CD14-positive monocyte (primary cell): ENCODE measurements at regions not wholly inside any gene's neighbourhood (a gene's known extent, or its start where the extent isn't known, plus 50 kb on each side); places are given as distances from the start of the nearest gene placed in this dataset.

Experiments
- DNase-seq, 3 donors: peaks; one replicate each; pipeline ENCODE4 v3.0.0-alpha.2; 2011 to 2022
- H2AFZ ChIP-seq: 2 replicates; pipeline ENCODE4 v1.6.0; 2012; ENCODE audit warnings: mild to moderate bottlenecking, low read depth, low read length, inconsistent platforms; ENCODE audit not compliant: insufficient read depth, poor library complexity, severe bottlenecking
- H3K27ac ChIP-seq, 2 donors: 1 replicate in 1 of 2; 2 replicates in 1 of 2; pipeline ENCODE4 v1.5.1; 2012 to 2013; ENCODE audit warnings: low read length in 2 of 2, control low read depth in 1 of 2, inconsistent platforms in 1 of 2, low read depth in 1 of 2, mild to moderate bottlenecking in 1 of 2
- H3K27me3 ChIP-seq, 2 donors: one replicate each; pipeline versions ENCODE4 v1.6.0 to v1.6.1; 2011 to 2013; ENCODE audit warnings: low read length in 2 of 2; ENCODE audit not compliant: control insufficient read depth in 2 of 2, insufficient read depth in 2 of 2
- H3K36me3 ChIP-seq, 2 donors: replicated peaks in 1 of 2; 1 replicate in 1 of 2; 2 replicates in 1 of 2; pipeline versions ENCODE4 v1.5.1 to v1.6.1; 2012 to 2013; ENCODE audit warnings: low read length in 2 of 2, control low read depth in 1 of 2, inconsistent platforms in 1 of 2, mild to moderate bottlenecking in 1 of 2; ENCODE audit not compliant: insufficient read depth in 2 of 2, control insufficient read depth in 1 of 2
- H3K4me1 ChIP-seq, 2 donors: 1 replicate in 1 of 2; 2 replicates in 1 of 2; pipeline versions ENCODE4 v1.5.1 to v1.6.1; 2012 to 2013; ENCODE audit warnings: low read length in 2 of 2, control low read depth in 1 of 2, inconsistent platforms in 1 of 2, mild to moderate bottlenecking in 1 of 2, moderate library complexity in 1 of 2; ENCODE audit not compliant: insufficient read depth in 2 of 2, control insufficient read depth in 1 of 2
- H3K4me2 ChIP-seq: replicated peaks from 2 replicates; pipeline ENCODE3; 2012; ENCODE audit warnings: low read length, moderate library complexity, mild to moderate bottlenecking; ENCODE audit not compliant: poor library complexity, severe bottlenecking; ENCODE audit errors: extremely low read depth
- H3K4me3 ChIP-seq, 3 experiments: fragments of 200-600 bp in 1 of 3; sonication (generic) in 1 of 3; replicated peaks in 1 of 3; 1 replicate in 2 of 3; 2 replicates in 1 of 3; pipeline ENCODE4 v1.5.1; 2011 to 2013; ENCODE audit warnings: low read length in 3 of 3, mild to moderate bottlenecking in 3 of 3, control low read depth in 2 of 3, low read depth in 2 of 3, inconsistent platforms in 1 of 3, moderate library complexity in 1 of 3
- H3K79me2 ChIP-seq: 2 replicates; pipeline ENCODE4 v1.6.0; 2012; ENCODE audit warnings: mild to moderate bottlenecking, control low read depth, inconsistent platforms, low read length, moderate library complexity; ENCODE audit not compliant: insufficient read depth
- H3K9ac ChIP-seq: 2 replicates; pipeline ENCODE4 v1.6.0; 2017; ENCODE audit warnings: low read length, mild to moderate bottlenecking; ENCODE audit not compliant: insufficient read depth, poor library complexity, severe bottlenecking
- H3K9me3 ChIP-seq, 2 donors: replicated peaks in 1 of 2; 1 replicate in 1 of 2; 2 replicates in 1 of 2; pipeline versions ENCODE4 v1.5.1 to v1.6.1; 2012 to 2013; ENCODE audit warnings: low read length in 2 of 2, control low read depth in 1 of 2; ENCODE audit not compliant: control insufficient read depth in 1 of 2, insufficient read depth in 1 of 2
- H4K20me1 ChIP-seq: 2 replicates; pipeline ENCODE4 v1.6.0; 2012; ENCODE audit warnings: mild to moderate bottlenecking, low read length, control low read depth, moderate library complexity; ENCODE audit not compliant: insufficient read depth
- H3K27ac Mint-ChIP-seq, 7 donors: one replicate each; pipeline ENCODE4 v1.8.0; 2020; ENCODE audit warnings: mild to moderate bottlenecking in 7 of 7, mixed read lengths in 7 of 7, moderate library complexity in 6 of 7, inconsistent platforms in 2 of 7
- H3K27me3 Mint-ChIP-seq, 3 donors: one replicate each; pipeline ENCODE4 v1.8.0; 2021 to 2022; ENCODE audit warnings: low read depth in 3 of 3, mild to moderate bottlenecking in 3 of 3, mixed read lengths in 3 of 3, moderate library complexity in 3 of 3, inconsistent platforms in 1 of 3
- H3K36me3 Mint-ChIP-seq, 2 donors: one replicate each; pipeline ENCODE4 v1.8.0; 2020; ENCODE audit warnings: mixed read lengths in 2 of 2, inconsistent platforms in 1 of 2, mild to moderate bottlenecking in 1 of 2
- H3K4me1 Mint-ChIP-seq: one replicate; pipeline ENCODE4 v1.8.0; 2020; ENCODE audit warnings: mild to moderate bottlenecking, mixed read lengths
- H3K4me3 Mint-ChIP-seq, 2 donors: one replicate each; pipeline ENCODE4 v1.8.0; 2020; ENCODE audit warnings: mild to moderate bottlenecking in 2 of 2, mixed read lengths in 2 of 2, moderate library complexity in 1 of 2
- H3K9me3 Mint-ChIP-seq, 7 donors: one replicate each; pipeline ENCODE4 v1.8.0; 2020 to 2022; ENCODE audit warnings: mixed read lengths in 7 of 7, mild to moderate bottlenecking in 6 of 7, moderate library complexity in 6 of 7, inconsistent platforms in 2 of 7
- WGBS: methylation state at CpG from one replicate; pipeline ENCODE4 v1.1.5; 2013; ENCODE audit warnings: missing lambda C conversion rate; ENCODE audit not compliant: insufficient coverage; 5-methylcytosine and 5-hydroxymethylcytosine counted together
- intact Hi-C, 2 donors: fragments of 100-400 bp; cut with micrococcal nuclease; formaldehyde crosslinking; loops; one replicate each; pipeline versions ENCODE4 v1.15.0 to v1.15.1; 2023
- TF ChIP-seq, protein P1 (sequence below): fragments of 200-600 bp; IDR thresholded peaks from one replicate; pipeline ENCODE4 v1.8.0; 2022; ENCODE audit warnings: antibody characterized with exemption, mild to moderate bottlenecking

DNA sequence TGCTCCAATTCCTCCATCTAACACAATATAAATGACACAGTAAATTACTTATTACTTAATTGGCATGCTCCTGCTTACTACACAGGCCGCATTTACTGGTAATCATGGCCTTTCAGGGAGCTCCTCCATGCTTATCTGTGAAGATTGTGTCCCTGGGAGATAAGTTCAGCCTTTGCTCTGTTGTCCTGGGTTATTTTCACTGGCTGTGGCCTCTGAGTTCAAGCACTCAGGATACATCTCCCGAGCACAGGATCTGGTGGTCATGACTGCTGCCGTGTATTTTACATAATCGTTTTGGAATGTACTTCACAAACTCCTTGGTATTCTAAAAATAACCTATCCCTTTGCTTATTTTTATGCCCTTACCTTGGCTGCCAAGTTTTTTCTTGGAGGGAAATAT lies 215.7 kb downstream of the ICE1 start:
- intact Hi-C loops = no loop called here
- Histone ChIP-seq H3K36me3 (no peaks in the 10 kb centered on the region), H3K9ac (no peak overlapping the region), H3K4me2 (no peak overlapping the region), H3K79me2 (no peaks in the 10 kb centered on the region), H3K4me1 (no peaks in the 10 kb centered on the region), H3K4me3 (no peak overlapping the region), H3K9me3 (peaks cover 0 to 4% of the 10 kb centered on the region in 2 donors), H4K20me1 (no peaks in the 10 kb centered on the region), H3K27ac (no peak overlapping the region), H2AFZ (no peak overlapping the region), H3K27me3 (no peaks in the 10 kb centered on the region)
- peaks cover 0 to 17% (median 3%) of the 10 kb centered on the region in 7 donors for H3K9me3 Mint-ChIP-seq
- no peak overlapping the region for H3K4me3 Mint-ChIP-seq
- no peak overlapping the region for H3K27ac Mint-ChIP-seq
- no peak for DNase-seq
- TF ChIP-seq, protein P1, sequence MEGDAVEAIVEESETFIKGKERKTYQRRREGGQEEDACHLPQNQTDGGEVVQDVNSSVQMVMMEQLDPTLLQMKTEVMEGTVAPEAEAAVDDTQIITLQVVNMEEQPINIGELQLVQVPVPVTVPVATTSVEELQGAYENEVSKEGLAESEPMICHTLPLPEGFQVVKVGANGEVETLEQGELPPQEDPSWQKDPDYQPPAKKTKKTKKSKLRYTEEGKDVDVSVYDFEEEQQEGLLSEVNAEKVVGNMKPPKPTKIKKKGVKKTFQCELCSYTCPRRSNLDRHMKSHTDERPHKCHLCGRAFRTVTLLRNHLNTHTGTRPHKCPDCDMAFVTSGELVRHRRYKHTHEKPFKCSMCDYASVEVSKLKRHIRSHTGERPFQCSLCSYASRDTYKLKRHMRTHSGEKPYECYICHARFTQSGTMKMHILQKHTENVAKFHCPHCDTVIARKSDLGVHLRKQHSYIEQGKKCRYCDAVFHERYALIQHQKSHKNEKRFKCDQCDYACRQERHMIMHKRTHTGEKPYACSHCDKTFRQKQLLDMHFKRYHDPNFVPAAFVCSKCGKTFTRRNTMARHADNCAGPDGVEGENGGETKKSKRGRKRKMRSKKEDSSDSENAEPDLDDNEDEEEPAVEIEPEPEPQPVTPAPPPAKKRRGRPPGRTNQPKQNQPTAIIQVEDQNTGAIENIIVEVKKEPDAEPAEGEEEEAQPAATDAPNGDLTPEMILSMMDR = no peak
- H3K36me3 Mint-ChIP-seq = no peaks in the 10 kb centered on the region
- peaks cover 0 to 2% (median 0%) of the 10 kb centered on the region in 3 donors for H3K27me3 Mint-ChIP-seq
- H3K4me1 Mint-ChIP-seq = no peaks in the 10 kb centered on the region
- WGBS = no CpG with 5 or more reads among the region's 4 CpGs

DNA sequence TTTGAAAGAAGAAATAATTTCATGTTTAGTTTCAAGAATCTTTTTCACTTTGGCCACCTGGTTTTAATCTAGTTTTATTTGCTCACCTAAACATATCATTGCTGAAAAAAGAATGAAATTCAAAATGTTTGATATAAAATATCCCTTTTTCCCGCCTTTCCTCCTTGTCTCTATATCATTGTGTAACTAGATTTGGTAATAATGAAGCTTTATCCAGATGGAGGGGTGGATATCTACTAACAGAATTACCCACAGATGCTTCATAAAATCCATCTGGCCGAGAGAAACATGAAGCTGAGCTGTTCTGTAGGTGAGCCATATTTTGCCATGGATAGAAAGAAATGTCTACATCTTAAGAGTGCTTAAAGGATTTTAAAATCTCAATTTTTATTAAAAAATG lies 214.7 kb downstream of the ICE1 start:
- Mint-ChIP-seq H3K4me1 (no peaks in the 10 kb centered on the region), H3K27me3 (peaks cover 0 to 2% (median 0%) of the 10 kb centered on the region in 3 donors), H3K36me3 (no peaks in the 10 kb centered on the region), H3K27ac (no peak overlapping the region), H3K4me3 (no peak overlapping the region), H3K9me3 (peaks cover 0 to 22% (median 6%) of the 10 kb centered on the region in 7 donors)
- Histone ChIP-seq H3K9ac (no peak overlapping the region), H2AFZ (no peak overlapping the region), H3K79me2 (no peaks in the 10 kb centered on the region), H3K4me1 (no peaks in the 10 kb centered on the region), H3K27me3 (no peaks in the 10 kb centered on the region), H3K27ac (no peak overlapping the region), H3K36me3 (no peaks in the 10 kb centered on the region), H3K9me3 (peaks cover 3 to 4% of the 10 kb centered on the region in 2 donors), H3K4me3 (no peak overlapping the region), H4K20me1 (no peaks in the 10 kb centered on the region), H3K4me2 (no peak overlapping the region)
- WGBS = no CpG with 5 or more reads among the region's 2 CpGs
- no peak for DNase-seq
- intact Hi-C loops = no loop called here
- TF ChIP-seq, protein P1 = no peak
